ENCODE measurements at regions not wholly inside any gene's neighbourhood (a gene's known extent, or its start where the extent isn't known, plus 50 kb on each side); places are given as distances from the start of the nearest gene placed in this dataset.
"Not testable (repeated sequence)": the region's sequence is repeated elsewhere in the genome, so short reads cannot be mapped to it uniquely, and the experiment has no call there.

GRCh38 chr4:187910741-187911140 lies 84.8 kb upstream of the ZFP42 start:
- no peaks in the 10 kb centered on the region for H3K36me3 Mint-ChIP-seq (ENCODE audit: low read depth)
- no peaks in the 10 kb centered on the region for H3K27me3 Mint-ChIP-seq (ENCODE audit: low read depth)
- H3K9me3 Mint-ChIP-seq, result peaks cover 12% of the 10 kb centered on the region
- H3K27ac Mint-ChIP-seq, result no peak overlapping the region
- no peaks in the 10 kb centered on the region for H3K4me1 Mint-ChIP-seq (ENCODE audit: low read depth)
- no peak for DNase-seq (ENCODE audit: low spot score)
- H3K4me3 Mint-ChIP-seq, result no peak overlapping the region

DNA sequence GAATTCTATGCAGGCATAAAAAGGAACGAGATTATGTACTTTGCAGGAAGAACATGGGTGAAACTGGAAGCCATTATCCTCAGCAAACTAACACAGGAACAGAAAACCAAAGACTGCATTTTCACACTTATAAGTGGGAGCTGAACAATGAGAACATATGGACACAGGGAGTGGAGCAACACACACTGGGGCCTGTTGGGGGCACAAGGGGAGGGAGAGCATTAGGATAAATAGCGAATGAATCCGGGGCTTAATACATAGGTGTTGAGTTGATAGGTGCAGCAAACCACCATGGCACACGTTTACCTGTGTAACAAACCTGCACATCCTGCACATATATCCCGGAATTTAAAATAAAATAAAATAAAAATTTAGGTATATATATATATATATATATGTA lies 80.2 kb upstream of the ZFP42 start:
- not testable (repeated sequence) for DNase-seq (ENCODE audit: low spot score); H3K4me1 Mint-ChIP-seq (ENCODE audit: low read depth); H3K36me3 Mint-ChIP-seq (ENCODE audit: low read depth); H3K4me3 Mint-ChIP-seq; H3K27ac Mint-ChIP-seq; H3K27me3 Mint-ChIP-seq (ENCODE audit: low read depth)
- H3K9me3 Mint-ChIP-seq, result peaks cover 33% of the 10 kb centered on the region

DNA sequence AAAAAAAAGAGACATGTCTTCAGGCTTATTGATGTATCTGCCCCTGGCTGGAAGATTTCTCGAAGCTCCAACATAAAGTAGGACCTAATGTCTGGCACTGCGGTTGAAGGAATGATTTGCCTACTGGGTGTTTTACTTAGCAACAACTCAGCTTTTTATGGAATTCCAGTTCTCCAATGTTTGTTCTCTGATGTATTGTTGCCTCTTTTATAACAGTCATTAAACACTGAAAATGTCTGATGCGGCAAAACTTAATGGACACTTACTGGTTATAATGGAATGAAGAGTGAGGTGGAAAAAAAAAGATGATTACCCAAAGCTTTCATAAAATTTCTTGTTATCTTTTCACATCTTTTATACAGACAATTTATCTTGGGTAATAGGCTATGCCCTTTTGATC lies 75.6 kb upstream of the ZFP42 start:
- Mint-ChIP-seq H3K36me3 (ENCODE audit: low read depth) (no peaks in the 10 kb centered on the region), H3K4me1 (ENCODE audit: low read depth) (no peaks in the 10 kb centered on the region), H3K4me3 (no peak overlapping the region), H3K27ac (no peak overlapping the region), H3K27me3 (ENCODE audit: low read depth) (no peaks in the 10 kb centered on the region), H3K9me3 (peaks cover 23% of the 10 kb centered on the region)
- no peak for DNase-seq (ENCODE audit: low spot score)

DNA sequence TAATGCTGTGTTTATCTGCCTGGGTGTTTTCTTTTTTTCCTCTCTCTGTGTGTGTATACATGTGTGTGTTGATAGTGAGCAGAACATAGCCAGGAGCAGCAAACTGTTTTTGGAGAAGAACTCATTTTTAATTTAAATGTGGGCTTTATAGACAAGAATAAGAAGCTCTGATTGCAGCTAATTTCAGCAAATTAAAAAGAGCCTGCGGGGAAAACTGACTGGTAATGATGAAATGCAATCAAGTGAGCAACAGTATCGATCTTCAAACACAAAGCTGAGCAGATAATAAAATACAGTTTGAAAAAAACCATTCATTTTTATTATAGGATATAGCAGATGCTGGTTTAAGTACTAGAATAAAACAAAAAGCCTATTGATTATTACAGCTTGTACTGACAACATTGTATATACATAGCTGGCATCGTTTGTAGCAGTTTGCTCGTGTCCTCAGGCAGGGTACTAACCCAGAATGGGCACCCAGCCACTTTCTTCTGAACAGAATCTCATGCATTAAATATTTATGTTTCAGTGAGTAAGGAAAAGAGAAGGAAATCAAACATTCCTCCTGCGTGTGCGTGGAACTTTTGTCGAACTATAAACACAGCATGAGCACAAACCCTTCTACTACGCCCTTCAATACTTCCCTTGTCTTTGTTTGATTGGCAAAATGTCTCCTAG lies 73.5 kb upstream of the ZFP42 start:
- H3K9me3 Mint-ChIP-seq, result peaks cover 36% of the 10 kb centered on the region
- no peak for DNase-seq (ENCODE audit: low spot score)

GRCh38 chr4:187929024-187929423 lies 66.5 kb upstream of the ZFP42 start:
- Mint-ChIP-seq H3K27me3 (ENCODE audit: low read depth) (no peaks in the 10 kb centered on the region), H3K4me3 (no peak overlapping the region), H3K36me3 (ENCODE audit: low read depth) (no peaks in the 10 kb centered on the region), H3K9me3 (peaks cover 56% of the 10 kb centered on the region), H3K27ac (no peak overlapping the region), H3K4me1 (ENCODE audit: low read depth) (no peaks in the 10 kb centered on the region)
- DNase-seq (ENCODE audit: low spot score), result no peak

More for the DNA sequence above, 73.5 kb upstream of the ZFP42 start:
- Mint-ChIP-seq H3K36me3 (ENCODE audit: low read depth) (no peaks in the 10 kb centered on the region), H3K4me1 (ENCODE audit: low read depth) (no peaks in the 10 kb centered on the region), H3K4me3 (no peak overlapping the region), H3K27ac (no peak overlapping the region), H3K27me3 (ENCODE audit: low read depth) (no peaks in the 10 kb centered on the region)

- Mint-ChIP-seq H3K36me3 (ENCODE audit: low read depth) (no peaks in the 10 kb centered on the region), H3K4me1 (ENCODE audit: low read depth) (no peaks in the 10 kb centered on the region), H3K9me3 (peaks cover 44% of the 10 kb centered on the region), H3K27ac (no peak overlapping the region), H3K4me3 (no peak overlapping the region), H3K27me3 (ENCODE audit: low read depth) (no peaks in the 10 kb centered on the region)
- no peak for DNase-seq (ENCODE audit: low spot score)
Observed at GRCh38 chr4:187934766-187935165, 60.8 kb upstream of the ZFP42 start.

- DNase-seq (ENCODE audit: low spot score), result no peak
- no peaks in the 10 kb centered on the region for H3K4me1 Mint-ChIP-seq (ENCODE audit: low read depth)
- no peak overlapping the region for H3K4me3 Mint-ChIP-seq
- H3K9me3 Mint-ChIP-seq, result peaks cover 45% of the 10 kb centered on the region
- H3K27me3 Mint-ChIP-seq (ENCODE audit: low read depth), result no peaks in the 10 kb centered on the region
- no peaks in the 10 kb centered on the region for H3K36me3 Mint-ChIP-seq (ENCODE audit: low read depth)
- no peak overlapping the region for H3K27ac Mint-ChIP-seq
Observed at GRCh38 chr4:187937557-187937956, 58.0 kb upstream of the ZFP42 start.

DNA sequence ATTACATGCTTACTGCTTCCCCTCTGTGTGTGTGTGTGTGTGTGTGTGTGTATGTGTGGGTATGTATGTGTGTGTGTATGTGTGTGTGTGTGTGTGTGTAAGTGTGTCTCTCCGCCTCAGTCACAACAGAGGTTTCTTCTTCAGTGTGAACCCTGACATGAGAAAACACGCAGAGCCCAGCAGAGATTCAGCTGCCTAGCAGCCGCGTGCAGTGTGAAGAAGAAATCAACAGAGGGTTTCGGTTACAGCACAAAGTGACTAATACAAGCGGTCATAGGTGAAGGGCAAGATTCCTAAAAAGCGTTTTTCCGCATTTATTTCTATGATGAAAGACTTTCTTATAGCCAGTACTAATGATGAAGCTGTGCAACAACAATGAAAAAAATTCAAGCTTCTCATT lies 55.3 kb upstream of the ZFP42 start:
- no peak for DNase-seq (ENCODE audit: low spot score)
- Mint-ChIP-seq H3K36me3 (ENCODE audit: low read depth) (no peaks in the 10 kb centered on the region), H3K27ac (no peak overlapping the region), H3K4me1 (ENCODE audit: low read depth) (no peaks in the 10 kb centered on the region), H3K9me3 (peaks cover 41% of the 10 kb centered on the region), H3K27me3 (ENCODE audit: low read depth) (no peaks in the 10 kb centered on the region), H3K4me3 (no peak overlapping the region)

- Mint-ChIP-seq H3K27me3 (ENCODE audit: low read depth) (no peaks in the 10 kb centered on the region), H3K36me3 (ENCODE audit: low read depth) (no peaks in the 10 kb centered on the region), H3K4me3 (no peak overlapping the region), H3K4me1 (ENCODE audit: low read depth) (no peaks in the 10 kb centered on the region), H3K27ac (no peak overlapping the region), H3K9me3 (peaks cover 43% of the 10 kb centered on the region)
- no peak for DNase-seq (ENCODE audit: low spot score)
Observed at GRCh38 chr4:187942968-187943367, 52.6 kb upstream of the ZFP42 start.

DNA sequence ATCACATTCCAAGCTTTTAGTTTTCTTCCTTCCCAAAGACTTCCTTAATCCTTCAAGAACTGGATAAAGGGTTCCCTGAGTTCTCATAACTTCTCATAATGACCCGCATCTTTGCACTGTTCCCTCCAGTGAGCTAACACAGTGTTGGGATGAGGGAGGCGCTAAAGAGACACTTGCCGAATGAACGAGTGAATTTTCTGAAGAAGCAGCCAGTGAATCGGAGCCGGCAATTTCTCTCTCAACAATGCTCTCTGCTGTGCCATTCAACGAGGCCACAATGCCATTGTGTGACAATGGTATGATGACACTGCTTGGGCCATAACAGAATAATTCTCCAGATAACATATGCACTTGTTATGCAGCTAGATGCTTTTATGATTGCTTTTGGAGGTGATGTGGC lies 51.4 kb upstream of the ZFP42 start:
- Mint-ChIP-seq H3K4me3 (no peak overlapping the region), H3K9me3 (peaks cover 36% of the 10 kb centered on the region), H3K27me3 (ENCODE audit: low read depth) (no peaks in the 10 kb centered on the region), H3K27ac (no peak overlapping the region), H3K4me1 (ENCODE audit: low read depth) (no peaks in the 10 kb centered on the region), H3K36me3 (ENCODE audit: low read depth) (no peaks in the 10 kb centered on the region)
- DNase-seq (ENCODE audit: low spot score), result no peak

All from T-helper 2 cell treated with Interferon-gamma antibody and Interleukin-4, amounts not matched to agents 5 μg/mL and 100 μg/mL, for 36 hours (primary cell).